ENCODE measurements at regions not wholly inside any gene's neighbourhood (a gene's known extent, or its start where the extent isn't known, plus 50 kb on each side); places are given as distances from the start of the nearest gene placed in this dataset.

DNA sequence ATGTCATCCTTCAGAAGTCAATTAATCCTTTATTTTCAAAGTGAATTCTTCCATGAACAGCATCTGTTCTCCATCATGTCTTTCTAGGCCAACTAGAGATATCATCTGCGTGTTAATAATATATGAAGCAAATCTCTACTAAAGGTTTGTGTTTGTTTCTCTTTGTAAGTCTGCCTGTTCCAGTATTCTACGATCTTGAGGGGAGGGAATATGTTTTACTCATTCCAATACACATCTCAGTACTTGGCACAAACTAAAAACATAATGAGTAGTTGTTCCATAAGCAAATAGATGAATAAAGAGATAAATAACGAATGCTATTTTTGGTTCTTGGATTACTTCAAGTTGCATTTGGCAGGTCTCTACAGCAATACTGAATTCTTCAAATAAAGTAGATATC, 470.7 kb upstream of the GRIN3A start:
- Histone ChIP-seq H2BK120ac (replicated peaks; ENCODE audit: low read depth, low read length) (no peak overlapping the region), H2AFZ (ENCODE audit: low read length) (no peak overlapping the region), H3K4me3 (ENCODE audit: extremely low read depth in 1 of 4, insufficient read depth in 2 of 4, low read depth in 3 of 4, low read length in 4 of 4) (no peak overlapping the region), H3K4me2 (ENCODE audit: insufficient read depth in 1 of 2, low read depth in 2 of 2, low read length in 2 of 2) (no peak overlapping the region), H2BK5ac (ENCODE audit: low read depth, low read length) (no peak overlapping the region), H4K5ac (ENCODE audit: insufficient read length, low read depth, low read length) (no peak overlapping the region), H3K9ac (replicated peaks in 1 of 4; ENCODE audit: extremely low read depth in 1 of 4, low read depth in 3 of 4, low read length in 3 of 4) (no peak overlapping the region), H3K79me2 (ENCODE audit: control insufficient read depth in 1 of 2, insufficient read depth in 2 of 2, low read length in 2 of 2) (no peaks in the 10 kb centered on the region), H3K23me2 (ENCODE audit: low read depth, low read length) (no peaks in the 10 kb centered on the region), H4K20me1 (replicated peaks in 1 of 2; ENCODE audit: control insufficient read depth in 1 of 2, insufficient read depth in 2 of 2, low read length in 2 of 2) (no peaks in the 10 kb centered on the region), H3K18ac (ENCODE audit: extremely low read depth, low read length) (no peak overlapping the region), H3K4me1 (replicated peaks in 1 of 4; ENCODE audit: control insufficient read depth in 3 of 4, insufficient read depth in 4 of 4, low read length in 3 of 4) (no peaks in the 10 kb centered on the region), H3K14ac (ENCODE audit: insufficient read length) (no peak overlapping the region), H3K79me1 (ENCODE audit: low read depth, low read length) (no peaks in the 10 kb centered on the region), H3K56ac (replicated peaks; ENCODE audit: insufficient read length, low read depth, low read length) (no peak overlapping the region), H3K23ac (ENCODE audit: insufficient read length) (no peak overlapping the region), H2BK15ac (ENCODE audit: low read length) (no peak overlapping the region), H2AK5ac (ENCODE audit: low read depth, low read length) (no peak overlapping the region), H2BK20ac (ENCODE audit: low read length) (no peak overlapping the region), H3K4ac (replicated peaks; ENCODE audit: insufficient read length, low read depth, low read length) (no peak overlapping the region), H3K27ac (ENCODE audit: low read depth, low read length) (no peak overlapping the region), H3K27me3 (replicated peaks in 1 of 4; ENCODE audit: control insufficient read depth in 3 of 4, extremely low read depth in 1 of 4, insufficient read depth in 3 of 4, low read length in 3 of 4) (no peaks in the 10 kb centered on the region), H2BK12ac (ENCODE audit: low read depth, low read length) (no peak overlapping the region), H4K91ac (replicated peaks; ENCODE audit: insufficient read length, low read length) (no peak overlapping the region), H3K9me3 (ENCODE audit: insufficient read depth in 2 of 2, low read depth in 1 of 2, low read length in 1 of 2) (no peaks in the 10 kb centered on the region), H3K36me3 (ENCODE audit: control insufficient read depth in 2 of 4, insufficient read depth in 4 of 4, low read length in 3 of 4) (no peaks in the 10 kb centered on the region), H4K8ac (ENCODE audit: extremely low read depth, insufficient read depth, low read length) (no peak overlapping the region)
- DNase-seq (ENCODE audit: low read depth in 1 of 2, low spot score in 2 of 2) (no peak), FAIRE-seq (no peak)
- WGBS, 2 experiments (ENCODE audit: extremely low coverage in 1 of 2, insufficient coverage in 1 of 2, insufficient read length in 1 of 2, insufficient replicate concordance in 2 of 2, low coverage in 1 of 2, low lambda C conversion rate in 2 of 2, missing lambda C conversion rate in 1 of 2), result 97% methylated on average over 3 of the region's 3 CpGs; no CpG with 5 or more reads in 1 of the 2 experiments
- ChIA-PET POLR2A (ENCODE audit: partially characterized antibody) (no interaction called here), CTCF (ENCODE audit: partially characterized antibody) (no interaction called here)
- TF ChIP-seq SIN3A (conservative IDR thresholded peaks at IDR 0.05 in 1 of 2, IDR thresholded peaks at IDR 0.05 in 1 of 2; ENCODE audit: low read depth in 1 of 2, low read length in 2 of 2), result no peak
- TF ChIP-seq, protein P1, sequence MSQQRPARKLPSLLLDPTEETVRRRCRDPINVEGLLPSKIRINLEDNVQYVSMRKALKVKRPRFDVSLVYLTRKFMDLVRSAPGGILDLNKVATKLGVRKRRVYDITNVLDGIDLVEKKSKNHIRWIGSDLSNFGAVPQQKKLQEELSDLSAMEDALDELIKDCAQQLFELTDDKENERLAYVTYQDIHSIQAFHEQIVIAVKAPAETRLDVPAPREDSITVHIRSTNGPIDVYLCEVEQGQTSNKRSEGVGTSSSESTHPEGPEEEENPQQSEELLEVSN (IDR thresholded peaks at IDR 0.05), result no peak
- TF ChIP-seq TEAD4 (IDR thresholded peaks at IDR 0.05; ENCODE audit: low read depth, low read length), result no peak
- TF ChIP-seq, protein P2, sequence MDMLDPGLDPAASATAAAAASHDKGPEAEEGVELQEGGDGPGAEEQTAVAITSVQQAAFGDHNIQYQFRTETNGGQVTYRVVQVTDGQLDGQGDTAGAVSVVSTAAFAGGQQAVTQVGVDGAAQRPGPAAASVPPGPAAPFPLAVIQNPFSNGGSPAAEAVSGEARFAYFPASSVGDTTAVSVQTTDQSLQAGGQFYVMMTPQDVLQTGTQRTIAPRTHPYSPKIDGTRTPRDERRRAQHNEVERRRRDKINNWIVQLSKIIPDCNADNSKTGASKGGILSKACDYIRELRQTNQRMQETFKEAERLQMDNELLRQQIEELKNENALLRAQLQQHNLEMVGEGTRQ (IDR thresholded peaks at IDR 0.05; ENCODE audit: low read length), result no peak
- no peak for TF ChIP-seq KDM4A (IDR thresholded peaks at IDR 0.05; ENCODE audit: low read depth, low read length, severe bottlenecking)
- TF ChIP-seq POU5F1 (IDR thresholded peaks at IDR 0.05; ENCODE audit: low read depth, low read length), result no peak
- no peak for TF ChIP-seq FOSL1 (IDR thresholded peaks at IDR 0.05; ENCODE audit: insufficient read depth, low read depth, low read length)
- TF ChIP-seq TCF12 (IDR thresholded peaks at IDR 0.05; ENCODE audit: low read depth, low read length), result no peak
- no peak for TF ChIP-seq SAP30 (IDR thresholded peaks at IDR 0.05; ENCODE audit: insufficient read depth, insufficient replicate concordance, low read length)
- TF ChIP-seq SRF (IDR thresholded peaks at IDR 0.05; ENCODE audit: low read depth, low read length), result no peak
- TF ChIP-seq HDAC6 (IDR thresholded peaks at IDR 0.05; ENCODE audit: low read depth, low read length), result no peak
- TF ChIP-seq POLR2A (IDR thresholded peaks at IDR 0.05; ENCODE audit: control extremely low read depth in 1 of 2, low read depth in 2 of 2, low read length in 2 of 2), result no peak
- TF ChIP-seq BRCA1 (IDR thresholded peaks at IDR 0.05; ENCODE audit: low read depth, low read length), result no peak
- no peak for TF ChIP-seq SP1 (IDR thresholded peaks at IDR 0.05; ENCODE audit: low read depth, low read length)
- no peak for TF ChIP-seq CHD1 (IDR thresholded peaks at IDR 0.05; ENCODE audit: low read depth, low read length)

All from H1 (cell line).